HG03045 (cell line): ENCODE measurements at regions not wholly inside any gene's neighbourhood (a gene's known extent, or its start where the extent isn't known, plus 50 kb on each side); places are given as distances from the start of the nearest gene placed in this dataset.
"Not testable (repeated sequence)": the region's sequence is repeated elsewhere in the genome, so short reads cannot be mapped to it uniquely, and the experiment has no call there.

Experiments
- ATAC-seq: cut with Tn5 transposase; IDR thresholded peaks from one replicate; pipeline ENCODE4 v1.9.1; 2021; ENCODE audit warnings: mild to moderate bottlenecking, moderate library complexity; ENCODE audit not compliant: unreplicated experiment

DNA sequence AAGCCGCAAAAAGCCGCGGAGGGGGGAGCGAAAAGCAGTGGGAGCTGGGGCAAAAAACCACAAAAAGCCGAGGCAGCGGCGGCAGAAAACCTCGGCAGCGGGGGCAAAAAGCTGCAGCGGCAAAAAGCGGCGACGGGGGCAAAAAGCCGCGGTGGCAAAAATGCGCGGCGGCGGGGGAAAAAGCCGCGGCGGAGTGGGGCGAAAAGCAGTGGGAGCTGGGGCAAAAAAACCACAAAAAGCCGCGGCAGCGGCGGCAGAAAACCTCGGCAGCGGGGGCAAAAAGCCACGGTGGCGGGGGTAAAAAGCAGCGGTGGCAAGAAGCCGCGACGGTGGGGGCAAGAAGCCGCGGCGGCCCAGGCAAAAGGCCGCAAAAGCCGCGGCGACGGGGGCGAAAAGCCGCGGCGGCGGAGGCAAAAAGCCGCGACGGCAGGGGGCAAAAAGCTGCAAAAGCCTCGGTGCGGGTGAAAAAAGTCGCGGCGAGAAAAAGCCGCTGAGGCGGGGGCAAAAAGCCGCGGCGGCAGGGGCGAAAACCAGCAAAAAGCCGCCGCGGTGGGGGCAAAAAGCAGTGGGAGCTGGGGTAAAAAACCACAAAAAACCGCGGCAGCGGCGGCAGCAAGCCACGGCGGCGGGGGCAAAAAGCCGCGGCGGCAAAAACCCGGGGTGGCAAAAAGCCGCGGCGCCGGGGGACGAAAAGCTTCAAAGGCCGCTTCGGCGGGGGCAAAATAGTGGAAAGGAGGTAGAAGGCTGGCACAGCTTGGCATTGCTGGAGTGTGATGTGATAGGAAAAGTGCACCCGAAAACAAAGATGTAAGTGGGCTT lies 135.9 kb downstream of the ZNF92 start:
- no peak for ATAC-seq

- ATAC-seq: not testable (repeated sequence)
Measured at GRCh38 chr7:65510187-65510538, 136.5 kb downstream of the ZNF92 start.

- ATAC-seq: not testable (repeated sequence)
Measured at GRCh38 chr7:65519751-65520150, 146.1 kb downstream of the ZNF92 start.

- not testable (repeated sequence) for ATAC-seq
Measured at GRCh38 chr7:65545465-65546161, 172.0 kb downstream of the ZNF92 start.

DNA sequence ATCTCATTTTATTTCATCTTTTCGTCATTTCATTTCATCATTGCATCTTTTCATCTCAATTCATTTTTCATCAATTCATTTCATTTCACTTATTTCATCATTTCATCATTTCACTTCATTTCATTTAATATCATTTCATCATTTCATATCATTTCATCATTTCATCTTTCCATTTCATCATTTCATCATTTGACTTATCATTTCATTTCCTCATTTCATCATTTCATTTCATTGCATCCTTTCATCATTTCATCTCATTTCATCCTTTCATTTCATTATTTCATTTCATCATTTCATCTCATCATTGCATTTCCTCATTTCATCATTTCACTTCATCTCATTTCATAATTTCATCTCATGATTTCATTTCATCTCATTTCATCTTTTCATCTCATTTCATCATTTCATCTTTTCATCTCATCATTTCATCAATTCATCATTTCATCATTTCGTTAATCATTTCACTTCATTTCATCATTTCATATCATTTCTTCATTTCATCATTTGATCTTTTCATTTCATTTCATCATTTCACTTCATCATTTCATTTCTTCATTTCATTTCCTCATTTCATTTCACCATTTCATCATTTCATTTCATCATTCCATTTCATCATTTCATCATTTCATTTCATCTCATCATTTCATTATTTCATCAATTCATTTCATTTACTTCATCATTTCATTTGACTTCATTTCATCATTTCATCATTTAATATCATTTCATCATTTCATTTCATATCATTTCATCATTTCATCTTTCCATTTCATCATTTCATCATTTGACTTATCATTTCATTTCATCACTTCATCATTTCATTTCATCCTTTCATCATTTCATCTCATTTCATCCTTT lies 176.2 kb downstream of the ZNF92 start:
- not testable (repeated sequence) for ATAC-seq

DNA sequence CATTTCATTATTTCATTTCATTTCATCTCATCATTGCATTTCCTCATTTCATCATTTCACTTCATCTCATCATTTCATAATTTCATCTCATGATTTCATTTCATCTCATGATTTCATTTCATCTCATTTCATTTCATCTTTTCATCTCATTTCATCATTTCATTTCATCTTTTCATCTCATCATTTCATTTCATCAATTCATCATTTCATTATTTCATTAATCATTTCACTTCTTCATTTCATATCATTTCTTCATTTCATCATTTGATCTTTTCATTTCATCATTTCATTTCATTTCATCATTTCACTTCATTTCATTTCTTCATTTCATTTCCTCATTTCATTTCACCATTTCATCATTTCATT lies 176.8 kb downstream of the ZNF92 start:
- ATAC-seq: not testable (repeated sequence)

GRCh38 chr7:65551042-65551441 lies 177.4 kb downstream of the ZNF92 start:
- ATAC-seq: not testable (repeated sequence)

- not testable (repeated sequence) for ATAC-seq
Measured at GRCh38 chr7:65554553-65555476, 181.2 kb downstream of the ZNF92 start.

DNA sequence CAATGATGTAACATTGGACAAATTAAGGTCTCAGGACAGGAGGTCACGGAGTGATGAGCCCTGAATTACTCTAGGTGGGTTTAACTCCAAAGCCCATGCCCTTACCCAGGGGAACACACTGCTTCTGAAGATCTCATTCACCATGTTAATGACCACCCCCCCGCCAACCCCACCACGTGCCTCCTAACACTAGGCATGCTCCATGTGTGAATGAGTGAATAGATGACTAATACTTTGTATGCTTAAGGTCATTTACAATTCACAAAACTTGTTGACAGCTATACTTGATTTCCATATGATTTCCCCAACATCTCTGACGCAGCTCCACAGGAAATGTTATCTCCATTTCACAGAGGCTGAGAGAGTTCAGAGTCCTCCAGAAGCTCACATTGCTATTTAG lies 184.9 kb downstream of the ZNF92 start:
- ATAC-seq: not testable (repeated sequence)

- ATAC-seq: not testable (repeated sequence)
Measured at GRCh38 chr7:65561786-65562372, 188.2 kb downstream of the ZNF92 start.

GRCh38 chr7:65562522-65562921 lies 188.9 kb downstream of the ZNF92 start:
- ATAC-seq: not testable (repeated sequence)

- ATAC-seq: not testable (repeated sequence)
Measured at GRCh38 chr7:65563333-65563732, 189.7 kb downstream of the ZNF92 start.

DNA sequence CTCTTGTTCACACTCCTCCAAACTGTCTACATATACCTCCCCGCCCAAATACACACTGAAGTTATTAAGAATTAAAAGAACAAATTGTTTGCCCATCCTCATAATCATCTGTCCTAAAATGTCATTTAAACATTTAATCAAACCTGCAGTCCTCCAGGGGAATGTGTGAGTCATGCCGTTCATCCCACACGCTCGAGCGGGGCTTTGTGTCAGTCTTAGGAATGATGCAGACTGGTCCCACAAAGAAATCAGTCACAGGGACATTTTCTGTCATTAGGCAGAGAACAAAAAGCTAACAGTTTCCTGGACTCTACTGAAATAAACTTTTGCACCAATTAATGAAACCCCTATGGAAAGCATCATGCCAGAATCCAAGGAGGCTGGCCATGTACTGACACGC lies 194.6 kb downstream of the ZNF92 start:
- not testable (repeated sequence) for ATAC-seq

GRCh38 chr7:65570990-65571389 lies 197.3 kb downstream of the ZNF92 start:
- ATAC-seq: not testable (repeated sequence)

- ATAC-seq: not testable (repeated sequence)
Measured at GRCh38 chr7:65572581-65572980, 198.9 kb downstream of the ZNF92 start.

GRCh38 chr7:65576370-65576769 lies 202.7 kb downstream of the ZNF92 start:
- ATAC-seq: not testable (repeated sequence)

DNA sequence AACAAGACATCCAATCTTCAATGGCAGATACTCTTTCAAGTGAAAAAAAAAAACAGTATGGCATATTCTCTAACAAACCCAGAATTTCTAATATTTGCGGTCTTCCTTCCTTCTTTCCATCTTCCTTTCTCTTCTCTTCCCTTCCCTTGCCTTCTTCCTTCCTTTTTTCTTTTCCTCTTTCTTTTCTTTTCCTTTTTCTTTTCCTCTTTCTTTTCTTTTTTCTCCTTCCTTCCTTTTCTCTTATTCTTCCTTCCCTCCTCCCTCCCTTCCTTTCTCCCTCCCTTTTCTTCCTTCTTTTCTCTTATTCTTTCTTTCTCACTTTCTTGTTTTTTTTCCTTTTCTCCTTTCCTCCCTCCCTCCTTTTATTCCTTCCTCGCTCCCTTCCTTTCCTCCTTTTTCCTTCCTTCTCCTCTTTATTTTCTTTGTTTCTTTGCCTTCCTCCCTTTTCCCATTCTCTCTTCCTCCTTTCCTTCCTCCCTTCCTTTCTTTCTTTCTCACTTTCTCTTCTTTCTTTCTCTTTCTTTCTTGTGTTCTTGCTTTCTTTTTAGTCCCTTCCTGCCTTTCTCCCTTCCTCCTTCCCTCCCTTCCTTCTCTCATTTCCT lies 209.0 kb downstream of the ZNF92 start:
- not testable (repeated sequence) for ATAC-seq

GRCh38 chr7:65602495-65602894 lies 228.8 kb downstream of the ZNF92 start:
- not testable (repeated sequence) for ATAC-seq

GRCh38 chr7:65609131-65609530 lies 235.5 kb downstream of the ZNF92 start:
- ATAC-seq: no peak
